Ovary (tissue), 3 donors: ENCODE measurements at regions not wholly inside any gene's neighbourhood (a gene's known extent, or its start where the extent isn't known, plus 50 kb on each side); places are given as distances from the start of the nearest gene placed in this dataset.

Experiments used
- CTCF ChIP-seq, 3 donors: fragments of 450-650 bp in 2 of 3; fragments of 200-600 bp in 1 of 3; IDR thresholded peaks; one replicate each; pipeline versions ENCODE4 v1.5.1 to v1.8.0; 2016 to 2022; ENCODE audit warnings: antibody characterized with exemption in 3 of 3, mild to moderate bottlenecking in 1 of 3
- POLR2A ChIP-seq: fragments of 450-650 bp; IDR thresholded peaks from one replicate; pipeline ENCODE4 v1.6.1; 2017; ENCODE audit warnings: antibody characterized with exemption, mild to moderate bottlenecking, moderate library complexity
- donor health status: DM: no; HTN: no; CAD: no.

GRCh38 chr12:13299457-13299856, 102.9 kb downstream of the EMP1 start:
- TF ChIP-seq CTCF (IDR thresholded peaks at IDR 0.05) (no peak), POLR2A (no peak)
